ELR (cell line): ENCODE measurements at regions not wholly inside any gene's neighbourhood (a gene's known extent, or its start where the extent isn't known, plus 50 kb on each side); places are given as distances from the start of the nearest gene placed in this dataset.

Experiments used
- DNase-seq: peaks from one replicate; pipeline ENCODE4 v3.0.0-alpha.2; 2015; ENCODE audit warnings: low read depth

- DNase-seq: no peak
Measured at GRCh38 chr19:5216141-5216847, 124.3 kb downstream of the PTPRS start.

- no peak for DNase-seq
Measured at GRCh38 chr19:5215431-5215830, 125.2 kb downstream of the PTPRS start.

- DNase-seq: no peak
Measured at GRCh38 chr19:5214902-5215301, 125.7 kb downstream of the PTPRS start.

- no peak for DNase-seq
Measured at GRCh38 chr19:5214371-5214770, 126.2 kb downstream of the PTPRS start.

GRCh38 chr19:5213667-5214066 lies 126.9 kb downstream of the PTPRS start:
- no peak for DNase-seq

GRCh38 chr19:5212101-5212500 lies 128.5 kb downstream of the PTPRS start:
- DNase-seq: no peak

- no peak for DNase-seq
Measured at GRCh38 chr19:5211217-5211822, 129.3 kb downstream of the PTPRS start.

- no peak for DNase-seq
Measured at GRCh38 chr19:5210556-5210955, 130.1 kb downstream of the PTPRS start.

GRCh38 chr19:5207806-5208205 lies 132.8 kb downstream of the PTPRS start:
- DNase-seq: no peak

GRCh38 chr19:5206751-5207075 lies 133.9 kb downstream of the PTPRS start:
- DNase-seq: no peak

GRCh38 chr19:5205937-5206750 lies 134.5 kb downstream of the PTPRS start:
- DNase-seq: no peak

- DNase-seq: no peak
Measured at GRCh38 chr19:5205381-5205780, 135.2 kb downstream of the PTPRS start.

GRCh38 chr19:5204212-5204611 lies 136.4 kb downstream of the PTPRS start:
- no peak for DNase-seq
